ENCODE measurements at regions not wholly inside any gene's neighbourhood (a gene's known extent, or its start where the extent isn't known, plus 50 kb on each side); places are given as distances from the start of the nearest gene placed in this dataset.

DNA sequence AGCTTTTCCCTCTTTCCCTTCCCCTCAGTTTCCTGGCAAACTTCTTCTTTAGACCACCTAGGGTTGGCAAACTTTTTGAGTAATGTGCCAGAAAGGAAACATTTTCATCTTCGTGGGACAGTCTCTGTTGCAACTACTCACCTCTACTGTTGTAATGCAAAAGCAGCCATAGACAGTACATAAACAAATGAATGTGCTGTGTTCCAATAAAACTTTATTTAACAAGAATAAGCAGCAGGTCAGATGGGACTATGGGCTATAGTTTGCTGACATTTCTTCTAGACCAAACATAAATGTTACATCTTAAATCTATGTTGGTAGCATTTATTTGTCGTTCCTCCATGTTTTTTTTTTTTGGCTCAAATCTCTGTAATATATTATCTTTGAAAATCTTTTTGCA is 552.4 kb downstream of the EDEM1 start:
- TF ChIP-seq, protein P1, sequence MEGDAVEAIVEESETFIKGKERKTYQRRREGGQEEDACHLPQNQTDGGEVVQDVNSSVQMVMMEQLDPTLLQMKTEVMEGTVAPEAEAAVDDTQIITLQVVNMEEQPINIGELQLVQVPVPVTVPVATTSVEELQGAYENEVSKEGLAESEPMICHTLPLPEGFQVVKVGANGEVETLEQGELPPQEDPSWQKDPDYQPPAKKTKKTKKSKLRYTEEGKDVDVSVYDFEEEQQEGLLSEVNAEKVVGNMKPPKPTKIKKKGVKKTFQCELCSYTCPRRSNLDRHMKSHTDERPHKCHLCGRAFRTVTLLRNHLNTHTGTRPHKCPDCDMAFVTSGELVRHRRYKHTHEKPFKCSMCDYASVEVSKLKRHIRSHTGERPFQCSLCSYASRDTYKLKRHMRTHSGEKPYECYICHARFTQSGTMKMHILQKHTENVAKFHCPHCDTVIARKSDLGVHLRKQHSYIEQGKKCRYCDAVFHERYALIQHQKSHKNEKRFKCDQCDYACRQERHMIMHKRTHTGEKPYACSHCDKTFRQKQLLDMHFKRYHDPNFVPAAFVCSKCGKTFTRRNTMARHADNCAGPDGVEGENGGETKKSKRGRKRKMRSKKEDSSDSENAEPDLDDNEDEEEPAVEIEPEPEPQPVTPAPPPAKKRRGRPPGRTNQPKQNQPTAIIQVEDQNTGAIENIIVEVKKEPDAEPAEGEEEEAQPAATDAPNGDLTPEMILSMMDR (conservative IDR thresholded peaks at IDR 0.05; ENCODE audit: low read length): no peak
- TF ChIP-seq EZH2phosphoT487 (IDR thresholded peaks at IDR 0.05; ENCODE audit: borderline replicate concordance): no peak

Data from Loucy (cell line).